H9 (cell line): ENCODE measurements at regions not wholly inside any gene's neighbourhood (a gene's known extent, or its start where the extent isn't known, plus 50 kb on each side); places are given as distances from the start of the nearest gene placed in this dataset.

ENCODE experiments used
- DNase-seq: peaks from one replicate; pipeline ENCODE4 v3.0.0-alpha.2; 2017
- H2AFZ ChIP-seq: one replicate; pipeline ENCODE4 v1.6.1; 2013; ENCODE audit warnings: mild to moderate bottlenecking, low read length, control low read depth, moderate library complexity
- H2AK5ac ChIP-seq: 2 replicates; pipeline ENCODE4 v1.6.1; 2013; ENCODE audit warnings: low read length, control low read depth, mixed read lengths; ENCODE audit not compliant: insufficient read length
- H2BK120ac ChIP-seq: one replicate; pipeline ENCODE4 v1.6.1; 2013; ENCODE audit warnings: low read depth, mild to moderate bottlenecking, low read length, control low read depth, inconsistent platforms; ENCODE audit not compliant: poor library complexity, severe bottlenecking
- H2BK12ac ChIP-seq: 2 replicates; pipeline ENCODE4 v1.6.1; 2013; ENCODE audit warnings: low read length, control low read depth, mixed read lengths, low read depth; ENCODE audit not compliant: insufficient read length
- H2BK15ac ChIP-seq: 2 replicates; pipeline ENCODE4 v1.6.1; 2013; ENCODE audit warnings: low read depth, low read length, control low read depth
- H2BK20ac ChIP-seq: one replicate; pipeline ENCODE4 v1.6.1; 2013; ENCODE audit warnings: low read depth, mild to moderate bottlenecking, low read length, control low read depth, inconsistent platforms; ENCODE audit not compliant: poor library complexity, severe bottlenecking
- H2BK5ac ChIP-seq: 2 replicates; pipeline ENCODE4 v1.6.1; 2013; ENCODE audit warnings: low read length, control low read depth, mixed read lengths; ENCODE audit not compliant: insufficient read length
- H3K14ac ChIP-seq: 2 replicates; pipeline ENCODE4 v1.6.1; 2013; ENCODE audit warnings: low read length, control low read depth; ENCODE audit not compliant: insufficient read depth
- H3K18ac ChIP-seq: 2 replicates; pipeline ENCODE4 v1.6.1; 2013; ENCODE audit warnings: low read depth, mild to moderate bottlenecking, mixed read lengths, low read length, control low read depth; ENCODE audit not compliant: insufficient read length
- H3K23ac ChIP-seq: 2 replicates; pipeline ENCODE4 v1.6.1; 2013; ENCODE audit warnings: low read length, control low read depth, mixed read lengths, low read depth; ENCODE audit not compliant: insufficient read length
- H3K23me2 ChIP-seq: 2 replicates; pipeline ENCODE4 v1.6.1; 2013; ENCODE audit warnings: low read depth, mild to moderate bottlenecking, mixed read lengths, low read length, control low read depth; ENCODE audit not compliant: insufficient read length, poor library complexity, severe bottlenecking
- H3K27ac ChIP-seq: 2 replicates; pipeline ENCODE4 v1.5.1; 2013; ENCODE audit warnings: low read length, control low read depth, mixed read lengths, low read depth; ENCODE audit not compliant: insufficient read length
- H3K27me3 ChIP-seq: 2 replicates; pipeline ENCODE4 v1.6.1; 2013; ENCODE audit warnings: low read length, control low read depth, inconsistent platforms; ENCODE audit not compliant: insufficient read depth
- H3K4ac ChIP-seq: 2 replicates; pipeline ENCODE4 v1.6.1; 2013; ENCODE audit warnings: low read depth, mild to moderate bottlenecking, control low read depth, inconsistent platforms, low read length, moderate library complexity
- H3K4me1 ChIP-seq: 2 replicates; pipeline ENCODE4 v1.6.1; 2013; ENCODE audit warnings: low read length, control low read depth, inconsistent platforms; ENCODE audit not compliant: insufficient read depth
- H3K4me2 ChIP-seq: 2 replicates; pipeline ENCODE4 v1.6.1; 2013; ENCODE audit warnings: low read length, control low read depth, mixed read lengths; ENCODE audit not compliant: insufficient read length, insufficient read depth
- H3K56ac ChIP-seq: 2 replicates; pipeline ENCODE4 v1.6.1; 2013; ENCODE audit warnings: low read depth, mild to moderate bottlenecking, mixed read lengths, low read length, control low read depth; ENCODE audit not compliant: insufficient read length
- H3K79me1 ChIP-seq: 2 replicates; pipeline ENCODE4 v1.6.1; 2013; ENCODE audit warnings: low read depth, mild to moderate bottlenecking, moderate library complexity, low read length, control low read depth, inconsistent platforms; ENCODE audit not compliant: insufficient read depth, poor library complexity, severe bottlenecking
- H3K79me2 ChIP-seq: 2 replicates; pipeline ENCODE4 v1.6.1; 2013; ENCODE audit warnings: low read length, control low read depth, inconsistent platforms; ENCODE audit not compliant: insufficient read depth
- H3K9ac ChIP-seq: 2 replicates; pipeline ENCODE4 v1.6.1; 2013; ENCODE audit warnings: low read length, control low read depth, mixed read lengths; ENCODE audit not compliant: insufficient read length; ENCODE audit errors: extremely low read depth
- H3K9me3 ChIP-seq: one replicate; pipeline ENCODE4 v1.6.1; 2013; ENCODE audit warnings: low read depth, low read length, inconsistent platforms; ENCODE audit not compliant: control insufficient read depth
- H3T11ph ChIP-seq: one replicate; pipeline ENCODE4 v1.6.1; 2013; ENCODE audit warnings: mild to moderate bottlenecking, low read length, control low read depth, inconsistent platforms
- H4K20me1 ChIP-seq: one replicate; pipeline ENCODE4 v1.6.1; 2013; ENCODE audit not compliant: control insufficient read depth, insufficient read length, insufficient read depth
- H4K5ac ChIP-seq: 2 replicates; pipeline ENCODE4 v1.6.1; 2013; ENCODE audit warnings: low read depth, mild to moderate bottlenecking, mixed read lengths, low read length, control low read depth; ENCODE audit not compliant: insufficient read length
- H4K8ac ChIP-seq: replicated peaks from 2 replicates; pipeline ENCODE4 v1.6.1; 2013; ENCODE audit warnings: low read length, control low read depth, mixed read lengths, low read depth; ENCODE audit not compliant: insufficient read length
- H4K91ac ChIP-seq: 2 replicates; pipeline ENCODE4 v1.6.1; 2013; ENCODE audit warnings: low read depth, mild to moderate bottlenecking, moderate library complexity, mixed read lengths, low read length, control low read depth; ENCODE audit not compliant: insufficient read length
- H3K27ac Mint-ChIP-seq, 3 experiments: 2 replicates in 2 of 3; 3 replicates in 1 of 3; pipeline ENCODE4 v1.8.0; 2020 to 2021; ENCODE audit warnings: mixed read lengths in 3 of 3, mild to moderate bottlenecking in 1 of 3, moderate library complexity in 1 of 3
- H3K27me3 Mint-ChIP-seq: 2 replicates; pipeline ENCODE4 v1.8.0; 2021; ENCODE audit warnings: low read depth, mild to moderate bottlenecking, moderate library complexity, mixed read lengths
- H3K36me3 Mint-ChIP-seq, 3 experiments: 2 replicates in 2 of 3; 3 replicates in 1 of 3; pipeline ENCODE4 v1.8.0; 2020 to 2021; ENCODE audit warnings: low read depth in 3 of 3, mixed read lengths in 3 of 3; ENCODE audit not compliant: insufficient read depth in 1 of 3
- H3K4me1 Mint-ChIP-seq, 2 experiments: 2 replicates each; pipeline ENCODE4 v1.8.0; 2020; ENCODE audit warnings: mixed read lengths in 2 of 2
- H3K4me3 Mint-ChIP-seq, 2 experiments: 2 replicates in 1 of 2; 3 replicates in 1 of 2; pipeline ENCODE4 v1.8.0; 2020 to 2021; ENCODE audit warnings: mild to moderate bottlenecking in 2 of 2, mixed read lengths in 2 of 2, moderate library complexity in 1 of 2
- H3K9me3 Mint-ChIP-seq, 2 experiments: 2 replicates in 1 of 2; 3 replicates in 1 of 2; pipeline ENCODE4 v1.8.0; 2020; ENCODE audit warnings: mild to moderate bottlenecking in 2 of 2, mixed read lengths in 2 of 2, moderate library complexity in 1 of 2
- CTCF ChIP-seq: fragments of 200-600 bp; sonication (generic); conservative IDR thresholded peaks from 3 replicates; pipeline ENCODE4 v1.8.0; 2021; ENCODE audit warnings: antibody characterized with exemption, mild to moderate bottlenecking
- WGBS: extraction: QIAGEN DNeasy Blood & Tissue Kit; methylation state at CpG from one replicate; pipeline ENCODE4 v1.1.7; 2013; ENCODE audit warnings: missing lambda C conversion rate, low lambda C conversion rate, mixed read lengths; ENCODE audit not compliant: insufficient read length; ENCODE audit errors: extremely low coverage; 5-methylcytosine and 5-hydroxymethylcytosine counted together

GRCh38 chr11:112403432-112403831 is 142.8 kb upstream of the PLET1 start:
- no peaks in the 10 kb centered on the region for H3K23me2 ChIP-seq
- H2BK120ac ChIP-seq = no peak overlapping the region
- H3K79me1 ChIP-seq = no peaks in the 10 kb centered on the region
- DNase-seq = no peak
- no peak overlapping the region for H3T11ph ChIP-seq
- no peak overlapping the region for H3K27ac ChIP-seq
- no peak overlapping the region for H3K23ac ChIP-seq
- Mint-ChIP-seq H3K4me3 (no peak overlapping the region), H3K9me3 (no peaks in the 10 kb centered on the region), H3K27me3 (peaks cover 17% of the 10 kb centered on the region), H3K4me1 (peaks cover 5 to 7% of the 10 kb centered on the region in 2 experiments), H3K27ac (no peak overlapping the region), H3K36me3 (no peaks in the 10 kb centered on the region)
- no peak overlapping the region for H2AK5ac ChIP-seq
- no CpG with 5 or more reads among the region's 5 CpGs for WGBS
- H3K4ac ChIP-seq = no peak overlapping the region
- no peak overlapping the region for H2BK20ac ChIP-seq
- H3K27me3 ChIP-seq = no peaks in the 10 kb centered on the region
- no peak overlapping the region for H4K5ac ChIP-seq
- H4K20me1 ChIP-seq = no peaks in the 10 kb centered on the region
- no peak overlapping the region for H4K91ac ChIP-seq
- H2BK15ac ChIP-seq = no peak overlapping the region
- H3K4me2 ChIP-seq = no peak overlapping the region
- no peaks in the 10 kb centered on the region for H3K79me2 ChIP-seq
- H2BK5ac ChIP-seq = no peak overlapping the region
- no peak overlapping the region for H4K8ac ChIP-seq
- no peak overlapping the region for H3K56ac ChIP-seq
- no peak overlapping the region for H3K18ac ChIP-seq
- no peak overlapping the region for H3K14ac ChIP-seq
- H2BK12ac ChIP-seq = no peak overlapping the region
- no peak overlapping the region for H3K9ac ChIP-seq
- no peaks in the 10 kb centered on the region for H3K9me3 ChIP-seq
- H2AFZ ChIP-seq = no peak overlapping the region
- H3K4me1 ChIP-seq = peaks cover 5% of the 10 kb centered on the region; the same call in 1 of the 2 replicates
- no peak for TF ChIP-seq CTCF
